H9 (cell line): ENCODE measurements at regions not wholly inside any gene's neighbourhood (a gene's known extent, or its start where the extent isn't known, plus 50 kb on each side); places are given as distances from the start of the nearest gene placed in this dataset.

Source experiments
- DNase-seq: peaks from one replicate; pipeline ENCODE4 v3.0.0-alpha.2; 2017
- H2AFZ ChIP-seq: one replicate; pipeline ENCODE4 v1.6.1; 2013; ENCODE audit warnings: mild to moderate bottlenecking, low read length, control low read depth, moderate library complexity
- H2AK5ac ChIP-seq: 2 replicates; pipeline ENCODE4 v1.6.1; 2013; ENCODE audit warnings: low read length, control low read depth, mixed read lengths; ENCODE audit not compliant: insufficient read length
- H2BK120ac ChIP-seq: one replicate; pipeline ENCODE4 v1.6.1; 2013; ENCODE audit warnings: low read depth, mild to moderate bottlenecking, low read length, control low read depth, inconsistent platforms; ENCODE audit not compliant: poor library complexity, severe bottlenecking
- H2BK12ac ChIP-seq: 2 replicates; pipeline ENCODE4 v1.6.1; 2013; ENCODE audit warnings: low read length, control low read depth, mixed read lengths, low read depth; ENCODE audit not compliant: insufficient read length
- H2BK15ac ChIP-seq: 2 replicates; pipeline ENCODE4 v1.6.1; 2013; ENCODE audit warnings: low read depth, low read length, control low read depth
- H2BK20ac ChIP-seq: one replicate; pipeline ENCODE4 v1.6.1; 2013; ENCODE audit warnings: low read depth, mild to moderate bottlenecking, low read length, control low read depth, inconsistent platforms; ENCODE audit not compliant: poor library complexity, severe bottlenecking
- H2BK5ac ChIP-seq: 2 replicates; pipeline ENCODE4 v1.6.1; 2013; ENCODE audit warnings: low read length, control low read depth, mixed read lengths; ENCODE audit not compliant: insufficient read length
- H3K14ac ChIP-seq: 2 replicates; pipeline ENCODE4 v1.6.1; 2013; ENCODE audit warnings: low read length, control low read depth; ENCODE audit not compliant: insufficient read depth
- H3K18ac ChIP-seq: 2 replicates; pipeline ENCODE4 v1.6.1; 2013; ENCODE audit warnings: low read depth, mild to moderate bottlenecking, mixed read lengths, low read length, control low read depth; ENCODE audit not compliant: insufficient read length
- H3K23ac ChIP-seq: 2 replicates; pipeline ENCODE4 v1.6.1; 2013; ENCODE audit warnings: low read length, control low read depth, mixed read lengths, low read depth; ENCODE audit not compliant: insufficient read length
- H3K23me2 ChIP-seq: 2 replicates; pipeline ENCODE4 v1.6.1; 2013; ENCODE audit warnings: low read depth, mild to moderate bottlenecking, mixed read lengths, low read length, control low read depth; ENCODE audit not compliant: insufficient read length, poor library complexity, severe bottlenecking
- H3K27ac ChIP-seq: 2 replicates; pipeline ENCODE4 v1.5.1; 2013; ENCODE audit warnings: low read length, control low read depth, mixed read lengths, low read depth; ENCODE audit not compliant: insufficient read length
- H3K27me3 ChIP-seq: 2 replicates; pipeline ENCODE4 v1.6.1; 2013; ENCODE audit warnings: low read length, control low read depth, inconsistent platforms; ENCODE audit not compliant: insufficient read depth
- H3K4ac ChIP-seq: 2 replicates; pipeline ENCODE4 v1.6.1; 2013; ENCODE audit warnings: low read depth, mild to moderate bottlenecking, control low read depth, inconsistent platforms, low read length, moderate library complexity
- H3K4me1 ChIP-seq: 2 replicates; pipeline ENCODE4 v1.6.1; 2013; ENCODE audit warnings: low read length, control low read depth, inconsistent platforms; ENCODE audit not compliant: insufficient read depth
- H3K4me2 ChIP-seq: 2 replicates; pipeline ENCODE4 v1.6.1; 2013; ENCODE audit warnings: low read length, control low read depth, mixed read lengths; ENCODE audit not compliant: insufficient read length, insufficient read depth
- H3K56ac ChIP-seq: 2 replicates; pipeline ENCODE4 v1.6.1; 2013; ENCODE audit warnings: low read depth, mild to moderate bottlenecking, mixed read lengths, low read length, control low read depth; ENCODE audit not compliant: insufficient read length
- H3K79me1 ChIP-seq: 2 replicates; pipeline ENCODE4 v1.6.1; 2013; ENCODE audit warnings: low read depth, mild to moderate bottlenecking, moderate library complexity, low read length, control low read depth, inconsistent platforms; ENCODE audit not compliant: insufficient read depth, poor library complexity, severe bottlenecking
- H3K79me2 ChIP-seq: 2 replicates; pipeline ENCODE4 v1.6.1; 2013; ENCODE audit warnings: low read length, control low read depth, inconsistent platforms; ENCODE audit not compliant: insufficient read depth
- H3K9ac ChIP-seq: 2 replicates; pipeline ENCODE4 v1.6.1; 2013; ENCODE audit warnings: low read length, control low read depth, mixed read lengths; ENCODE audit not compliant: insufficient read length; ENCODE audit errors: extremely low read depth
- H3K9me3 ChIP-seq: one replicate; pipeline ENCODE4 v1.6.1; 2013; ENCODE audit warnings: low read depth, low read length, inconsistent platforms; ENCODE audit not compliant: control insufficient read depth
- H3T11ph ChIP-seq: one replicate; pipeline ENCODE4 v1.6.1; 2013; ENCODE audit warnings: mild to moderate bottlenecking, low read length, control low read depth, inconsistent platforms
- H4K20me1 ChIP-seq: one replicate; pipeline ENCODE4 v1.6.1; 2013; ENCODE audit not compliant: control insufficient read depth, insufficient read length, insufficient read depth
- H4K5ac ChIP-seq: 2 replicates; pipeline ENCODE4 v1.6.1; 2013; ENCODE audit warnings: low read depth, mild to moderate bottlenecking, mixed read lengths, low read length, control low read depth; ENCODE audit not compliant: insufficient read length
- H4K8ac ChIP-seq: replicated peaks from 2 replicates; pipeline ENCODE4 v1.6.1; 2013; ENCODE audit warnings: low read length, control low read depth, mixed read lengths, low read depth; ENCODE audit not compliant: insufficient read length
- H4K91ac ChIP-seq: 2 replicates; pipeline ENCODE4 v1.6.1; 2013; ENCODE audit warnings: low read depth, mild to moderate bottlenecking, moderate library complexity, mixed read lengths, low read length, control low read depth; ENCODE audit not compliant: insufficient read length
- H3K27ac Mint-ChIP-seq, 3 experiments: 2 replicates in 2 of 3; 3 replicates in 1 of 3; pipeline ENCODE4 v1.8.0; 2020 to 2021; ENCODE audit warnings: mixed read lengths in 3 of 3, mild to moderate bottlenecking in 1 of 3, moderate library complexity in 1 of 3
- H3K27me3 Mint-ChIP-seq: 2 replicates; pipeline ENCODE4 v1.8.0; 2021; ENCODE audit warnings: low read depth, mild to moderate bottlenecking, moderate library complexity, mixed read lengths
- H3K36me3 Mint-ChIP-seq, 3 experiments: 2 replicates in 2 of 3; 3 replicates in 1 of 3; pipeline ENCODE4 v1.8.0; 2020 to 2021; ENCODE audit warnings: low read depth in 3 of 3, mixed read lengths in 3 of 3; ENCODE audit not compliant: insufficient read depth in 1 of 3
- H3K4me1 Mint-ChIP-seq, 2 experiments: 2 replicates each; pipeline ENCODE4 v1.8.0; 2020; ENCODE audit warnings: mixed read lengths in 2 of 2
- H3K4me3 Mint-ChIP-seq, 2 experiments: 2 replicates in 1 of 2; 3 replicates in 1 of 2; pipeline ENCODE4 v1.8.0; 2020 to 2021; ENCODE audit warnings: mild to moderate bottlenecking in 2 of 2, mixed read lengths in 2 of 2, moderate library complexity in 1 of 2
- H3K9me3 Mint-ChIP-seq, 2 experiments: 2 replicates in 1 of 2; 3 replicates in 1 of 2; pipeline ENCODE4 v1.8.0; 2020; ENCODE audit warnings: mild to moderate bottlenecking in 2 of 2, mixed read lengths in 2 of 2, moderate library complexity in 1 of 2
- WGBS: extraction: QIAGEN DNeasy Blood & Tissue Kit; methylation state at CpG from one replicate; pipeline ENCODE4 v1.1.7; 2013; ENCODE audit warnings: missing lambda C conversion rate, low lambda C conversion rate, mixed read lengths; ENCODE audit not compliant: insufficient read length; ENCODE audit errors: extremely low coverage; 5-methylcytosine and 5-hydroxymethylcytosine counted together
- TF ChIP-seq, protein P1 (sequence below): fragments of 200-600 bp; sonication (generic); conservative IDR thresholded peaks from 3 replicates; pipeline ENCODE4 v1.8.0; 2021; ENCODE audit warnings: antibody characterized with exemption, mild to moderate bottlenecking

- no peaks in the 10 kb centered on the region for H4K20me1 ChIP-seq
- no CpG with 5 or more reads among the region's 3 CpGs for WGBS
- no peak overlapping the region for H3K23ac ChIP-seq
- no peak overlapping the region for H3K14ac ChIP-seq
- no peaks in the 10 kb centered on the region for H3K79me1 ChIP-seq
- H4K8ac ChIP-seq = no peak overlapping the region
- Mint-ChIP-seq H3K9me3 (no peaks in the 10 kb centered on the region), H3K27me3 (no peaks in the 10 kb centered on the region), H3K4me3 (no peak overlapping the region), H3K27ac (no peak overlapping the region; a peak in 1 of 7 replicates), H3K4me1 (no peaks in the 10 kb centered on the region), H3K36me3 (no peaks in the 10 kb centered on the region)
- no peaks in the 10 kb centered on the region for H3K27me3 ChIP-seq
- no peak overlapping the region for H3T11ph ChIP-seq
- H2AFZ ChIP-seq = no peak overlapping the region
- no peak overlapping the region for H4K5ac ChIP-seq
- H2BK12ac ChIP-seq = no peak overlapping the region
- H3K4me1 ChIP-seq = no peaks in the 10 kb centered on the region
- H3K23me2 ChIP-seq = no peaks in the 10 kb centered on the region
- H2BK5ac ChIP-seq = no peak overlapping the region
- H3K79me2 ChIP-seq = no peaks in the 10 kb centered on the region
- no peak overlapping the region for H4K91ac ChIP-seq
- H3K4me2 ChIP-seq = no peak overlapping the region
- no peak for DNase-seq
- H2BK20ac ChIP-seq = no peak overlapping the region
- TF ChIP-seq, protein P1, sequence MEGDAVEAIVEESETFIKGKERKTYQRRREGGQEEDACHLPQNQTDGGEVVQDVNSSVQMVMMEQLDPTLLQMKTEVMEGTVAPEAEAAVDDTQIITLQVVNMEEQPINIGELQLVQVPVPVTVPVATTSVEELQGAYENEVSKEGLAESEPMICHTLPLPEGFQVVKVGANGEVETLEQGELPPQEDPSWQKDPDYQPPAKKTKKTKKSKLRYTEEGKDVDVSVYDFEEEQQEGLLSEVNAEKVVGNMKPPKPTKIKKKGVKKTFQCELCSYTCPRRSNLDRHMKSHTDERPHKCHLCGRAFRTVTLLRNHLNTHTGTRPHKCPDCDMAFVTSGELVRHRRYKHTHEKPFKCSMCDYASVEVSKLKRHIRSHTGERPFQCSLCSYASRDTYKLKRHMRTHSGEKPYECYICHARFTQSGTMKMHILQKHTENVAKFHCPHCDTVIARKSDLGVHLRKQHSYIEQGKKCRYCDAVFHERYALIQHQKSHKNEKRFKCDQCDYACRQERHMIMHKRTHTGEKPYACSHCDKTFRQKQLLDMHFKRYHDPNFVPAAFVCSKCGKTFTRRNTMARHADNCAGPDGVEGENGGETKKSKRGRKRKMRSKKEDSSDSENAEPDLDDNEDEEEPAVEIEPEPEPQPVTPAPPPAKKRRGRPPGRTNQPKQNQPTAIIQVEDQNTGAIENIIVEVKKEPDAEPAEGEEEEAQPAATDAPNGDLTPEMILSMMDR = no peak
- no peak overlapping the region for H3K56ac ChIP-seq
- H3K9ac ChIP-seq = no peak overlapping the region
- no peak overlapping the region for H2BK120ac ChIP-seq
- H3K18ac ChIP-seq = no peak overlapping the region
- H3K9me3 ChIP-seq = no peaks in the 10 kb centered on the region
- no peak overlapping the region for H2AK5ac ChIP-seq
- no peak overlapping the region for H3K4ac ChIP-seq
- H3K27ac ChIP-seq = no peak overlapping the region
- no peak overlapping the region for H2BK15ac ChIP-seq
These were observed 115.9 kb upstream of the PNPLA4 start for GRCh38 chrX:8043121-8043520.
